ENCODE measurements at regions not wholly inside any gene's neighbourhood (a gene's known extent, or its start where the extent isn't known, plus 50 kb on each side); places are given as distances from the start of the nearest gene placed in this dataset.

- no peak for TF ChIP-seq POLR2A (IDR thresholded peaks at IDR 0.05)
- TF ChIP-seq CTCF (IDR thresholded peaks at IDR 0.05): no peak
Observed at GRCh38 chr12:17572250-17572649, 517.7 kb downstream of the RERGL start.

Data from uterus (tissue), 2 donors.